ENCODE measurements at regions not wholly inside any gene's neighbourhood (a gene's known extent, or its start where the extent isn't known, plus 50 kb on each side); places are given as distances from the start of the nearest gene placed in this dataset.

DNA sequence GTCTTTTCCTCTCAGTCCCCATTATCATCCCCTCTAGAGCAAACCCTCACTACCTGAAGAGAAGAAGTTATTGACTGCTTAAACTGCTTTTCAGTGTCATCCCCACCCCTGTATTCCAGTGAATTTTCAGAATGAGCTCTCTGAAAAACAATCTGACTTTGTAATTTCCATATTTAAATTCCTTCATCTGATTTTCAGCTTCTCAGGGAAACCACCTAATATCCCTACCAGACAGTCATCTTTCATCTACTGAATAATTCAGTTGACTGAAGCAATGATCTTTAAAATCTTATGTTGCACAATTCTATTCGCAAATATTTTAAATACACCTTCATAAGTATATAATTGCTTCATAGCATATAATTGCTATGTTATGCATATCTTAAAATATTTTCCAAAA, 258.7 kb downstream of the HTR1B start:
- Histone ChIP-seq H3K4me3 (ENCODE audit: low read depth in 1 of 3, low read length in 3 of 3) (no peak overlapping the region), H3K4me1 (ENCODE audit: control insufficient read depth in 4 of 4, insufficient read depth in 4 of 4, low read length in 3 of 4) (no peaks in the 10 kb centered on the region), H3K27me3 (ENCODE audit: control insufficient read depth in 4 of 4, insufficient read depth in 4 of 4, low read length in 3 of 4) (no peaks in the 10 kb centered on the region), H3K36me3 (ENCODE audit: control insufficient read depth in 4 of 4, insufficient read depth in 3 of 4, low read depth in 1 of 4, low read length in 3 of 4) (no peaks in the 10 kb centered on the region), H3K9ac (ENCODE audit: low read depth in 1 of 2, low read length in 2 of 2) (no peak overlapping the region), H3K9me3 (ENCODE audit: control insufficient read depth in 4 of 4, low read length in 3 of 4) (no peaks in the 10 kb centered on the region), H3K27ac (ENCODE audit: low read depth in 1 of 2, low read length in 2 of 2) (no peak overlapping the region)
- no peak for TF ChIP-seq MAX (IDR thresholded peaks at IDR 0.05)
- TF ChIP-seq EGR1 (IDR thresholded peaks at IDR 0.05; ENCODE audit: low read depth in 2 of 2) = no peak
- TF ChIP-seq JUND (IDR thresholded peaks at IDR 0.05) = no peak
- no peak for TF ChIP-seq RAD21 (IDR thresholded peaks at IDR 0.05)
- TF ChIP-seq GABPA (IDR thresholded peaks at IDR 0.05 in 1 of 2, conservative IDR thresholded peaks at IDR 0.05 in 1 of 2) = no peak
- TF ChIP-seq, protein P1, sequence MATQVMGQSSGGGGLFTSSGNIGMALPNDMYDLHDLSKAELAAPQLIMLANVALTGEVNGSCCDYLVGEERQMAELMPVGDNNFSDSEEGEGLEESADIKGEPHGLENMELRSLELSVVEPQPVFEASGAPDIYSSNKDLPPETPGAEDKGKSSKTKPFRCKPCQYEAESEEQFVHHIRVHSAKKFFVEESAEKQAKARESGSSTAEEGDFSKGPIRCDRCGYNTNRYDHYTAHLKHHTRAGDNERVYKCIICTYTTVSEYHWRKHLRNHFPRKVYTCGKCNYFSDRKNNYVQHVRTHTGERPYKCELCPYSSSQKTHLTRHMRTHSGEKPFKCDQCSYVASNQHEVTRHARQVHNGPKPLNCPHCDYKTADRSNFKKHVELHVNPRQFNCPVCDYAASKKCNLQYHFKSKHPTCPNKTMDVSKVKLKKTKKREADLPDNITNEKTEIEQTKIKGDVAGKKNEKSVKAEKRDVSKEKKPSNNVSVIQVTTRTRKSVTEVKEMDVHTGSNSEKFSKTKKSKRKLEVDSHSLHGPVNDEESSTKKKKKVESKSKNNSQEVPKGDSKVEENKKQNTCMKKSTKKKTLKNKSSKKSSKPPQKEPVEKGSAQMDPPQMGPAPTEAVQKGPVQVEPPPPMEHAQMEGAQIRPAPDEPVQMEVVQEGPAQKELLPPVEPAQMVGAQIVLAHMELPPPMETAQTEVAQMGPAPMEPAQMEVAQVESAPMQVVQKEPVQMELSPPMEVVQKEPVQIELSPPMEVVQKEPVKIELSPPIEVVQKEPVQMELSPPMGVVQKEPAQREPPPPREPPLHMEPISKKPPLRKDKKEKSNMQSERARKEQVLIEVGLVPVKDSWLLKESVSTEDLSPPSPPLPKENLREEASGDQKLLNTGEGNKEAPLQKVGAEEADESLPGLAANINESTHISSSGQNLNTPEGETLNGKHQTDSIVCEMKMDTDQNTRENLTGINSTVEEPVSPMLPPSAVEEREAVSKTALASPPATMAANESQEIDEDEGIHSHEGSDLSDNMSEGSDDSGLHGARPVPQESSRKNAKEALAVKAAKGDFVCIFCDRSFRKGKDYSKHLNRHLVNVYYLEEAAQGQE (IDR thresholded peaks at IDR 0.05) = no peak
- TF ChIP-seq HNF4G (IDR thresholded peaks at IDR 0.05) = no peak
- TF ChIP-seq, protein P2, sequence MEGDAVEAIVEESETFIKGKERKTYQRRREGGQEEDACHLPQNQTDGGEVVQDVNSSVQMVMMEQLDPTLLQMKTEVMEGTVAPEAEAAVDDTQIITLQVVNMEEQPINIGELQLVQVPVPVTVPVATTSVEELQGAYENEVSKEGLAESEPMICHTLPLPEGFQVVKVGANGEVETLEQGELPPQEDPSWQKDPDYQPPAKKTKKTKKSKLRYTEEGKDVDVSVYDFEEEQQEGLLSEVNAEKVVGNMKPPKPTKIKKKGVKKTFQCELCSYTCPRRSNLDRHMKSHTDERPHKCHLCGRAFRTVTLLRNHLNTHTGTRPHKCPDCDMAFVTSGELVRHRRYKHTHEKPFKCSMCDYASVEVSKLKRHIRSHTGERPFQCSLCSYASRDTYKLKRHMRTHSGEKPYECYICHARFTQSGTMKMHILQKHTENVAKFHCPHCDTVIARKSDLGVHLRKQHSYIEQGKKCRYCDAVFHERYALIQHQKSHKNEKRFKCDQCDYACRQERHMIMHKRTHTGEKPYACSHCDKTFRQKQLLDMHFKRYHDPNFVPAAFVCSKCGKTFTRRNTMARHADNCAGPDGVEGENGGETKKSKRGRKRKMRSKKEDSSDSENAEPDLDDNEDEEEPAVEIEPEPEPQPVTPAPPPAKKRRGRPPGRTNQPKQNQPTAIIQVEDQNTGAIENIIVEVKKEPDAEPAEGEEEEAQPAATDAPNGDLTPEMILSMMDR (IDR thresholded peaks at IDR 0.05; ENCODE audit: low read depth, low read length, missing input control) = no peak
- TF ChIP-seq RXRA (IDR thresholded peaks at IDR 0.05) = no peak
- TF ChIP-seq SP1 (IDR thresholded peaks at IDR 0.05) = no peak
- 78% methylated on average over 1 of the region's 1 CpG for WGBS
- DNase-seq (ENCODE audit: low spot score) = no peak

GRCh38 chr6:77183447-77183846, 279.8 kb downstream of the HTR1B start:
- H3K9me3 ChIP-seq (ENCODE audit: control insufficient read depth in 4 of 4, low read length in 3 of 4) = no peaks in the 10 kb centered on the region
- H3K36me3 ChIP-seq (ENCODE audit: control insufficient read depth in 4 of 4, insufficient read depth in 3 of 4, low read depth in 1 of 4, low read length in 3 of 4) = no peaks in the 10 kb centered on the region
- no peak overlapping the region for H3K9ac ChIP-seq (ENCODE audit: low read depth in 1 of 2, low read length in 2 of 2)
- DNase-seq (ENCODE audit: low spot score) = no peak
- no peaks in the 10 kb centered on the region for H3K27me3 ChIP-seq (ENCODE audit: control insufficient read depth in 4 of 4, insufficient read depth in 4 of 4, low read length in 3 of 4)
- no peaks in the 10 kb centered on the region for H3K4me1 ChIP-seq (ENCODE audit: control insufficient read depth in 4 of 4, insufficient read depth in 4 of 4, low read length in 3 of 4)
- WGBS = 70% methylated on average over 3 of the region's 3 CpGs
- H3K27ac ChIP-seq (ENCODE audit: low read depth in 1 of 2, low read length in 2 of 2) = no peak overlapping the region
- H3K4me3 ChIP-seq (ENCODE audit: low read depth in 1 of 3, low read length in 3 of 3) = no peak overlapping the region
- TF ChIP-seq YY1 (IDR thresholded peaks at IDR 0.05) (no peak), NR2F2 (IDR thresholded peaks at IDR 0.05) (no peak), FOXA2 (IDR thresholded peaks at IDR 0.05) (no peak), TAF1 (conservative IDR thresholded peaks at IDR 0.05) (no peak), HNF4G (IDR thresholded peaks at IDR 0.05) (no peak), FOXA1 (IDR thresholded peaks at IDR 0.05) (no peak), GABPA (IDR thresholded peaks at IDR 0.05 in 1 of 2, conservative IDR thresholded peaks at IDR 0.05 in 1 of 2) (no peak), MAX (IDR thresholded peaks at IDR 0.05) (no peak), RAD21 (IDR thresholded peaks at IDR 0.05) (no peak), RXRA (IDR thresholded peaks at IDR 0.05) (no peak), HNF4A (conservative IDR thresholded peaks at IDR 0.05) (no peak), JUND (IDR thresholded peaks at IDR 0.05) (no peak), EGR1 (IDR thresholded peaks at IDR 0.05; ENCODE audit: low read depth in 2 of 2) (no peak)
- TF ChIP-seq, protein P2 (IDR thresholded peaks at IDR 0.05; ENCODE audit: low read depth, low read length, missing input control) = no peak
- TF ChIP-seq, protein P3, sequence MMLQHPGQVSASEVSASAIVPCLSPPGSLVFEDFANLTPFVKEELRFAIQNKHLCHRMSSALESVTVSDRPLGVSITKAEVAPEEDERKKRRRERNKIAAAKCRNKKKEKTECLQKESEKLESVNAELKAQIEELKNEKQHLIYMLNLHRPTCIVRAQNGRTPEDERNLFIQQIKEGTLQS (IDR thresholded peaks at IDR 0.05) = no peak
- TF ChIP-seq, protein P4, sequence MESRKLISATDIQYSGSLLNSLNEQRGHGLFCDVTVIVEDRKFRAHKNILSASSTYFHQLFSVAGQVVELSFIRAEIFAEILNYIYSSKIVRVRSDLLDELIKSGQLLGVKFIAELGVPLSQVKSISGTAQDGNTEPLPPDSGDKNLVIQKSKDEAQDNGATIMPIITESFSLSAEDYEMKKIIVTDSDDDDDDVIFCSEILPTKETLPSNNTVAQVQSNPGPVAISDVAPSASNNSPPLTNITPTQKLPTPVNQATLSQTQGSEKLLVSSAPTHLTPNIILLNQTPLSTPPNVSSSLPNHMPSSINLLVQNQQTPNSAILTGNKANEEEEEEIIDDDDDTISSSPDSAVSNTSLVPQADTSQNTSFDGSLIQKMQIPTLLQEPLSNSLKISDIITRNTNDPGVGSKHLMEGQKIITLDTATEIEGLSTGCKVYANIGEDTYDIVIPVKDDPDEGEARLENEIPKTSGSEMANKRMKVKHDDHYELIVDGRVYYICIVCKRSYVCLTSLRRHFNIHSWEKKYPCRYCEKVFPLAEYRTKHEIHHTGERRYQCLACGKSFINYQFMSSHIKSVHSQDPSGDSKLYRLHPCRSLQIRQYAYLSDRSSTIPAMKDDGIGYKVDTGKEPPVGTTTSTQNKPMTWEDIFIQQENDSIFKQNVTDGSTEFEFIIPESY (IDR thresholded peaks at IDR 0.05) = no peak

Data from liver (tissue), 8 donors.